ENCODE measurements at regions not wholly inside any gene's neighbourhood (a gene's known extent, or its start where the extent isn't known, plus 50 kb on each side); places are given as distances from the start of the nearest gene placed in this dataset.

- Histone ChIP-seq H4K20me1 (ENCODE audit: insufficient read depth, low read length) (no peaks in the 10 kb centered on the region), H3K27ac (ENCODE audit: insufficient read depth, low read length) (no peak overlapping the region), H3K36me3 (ENCODE audit: control insufficient read depth, insufficient read depth, low read length) (no peaks in the 10 kb centered on the region), H2BK120ac (ENCODE audit: low read depth, low read length) (no peak overlapping the region), H3K4me3 (ENCODE audit: insufficient read depth, low read depth, low read length) (no peak overlapping the region), H2AFZ (replicated peaks; ENCODE audit: low read length, poor library complexity) (no peak overlapping the region), H3K23ac (ENCODE audit: low read depth, low read length) (no peak overlapping the region), H4K91ac (ENCODE audit: insufficient read depth, low read depth, low read length) (no peak overlapping the region), H3K79me1 (ENCODE audit: low read depth in 1 of 2, low read length in 2 of 2) (no peaks in the 10 kb centered on the region), H3K4me2 (ENCODE audit: low read depth, low read length) (no peak overlapping the region; the same call in 1 of the 2 replicates), H3K4ac (ENCODE audit: low read depth, low read length) (no peak overlapping the region), H2AK9ac (replicated peaks; ENCODE audit: low read depth, low read length, poor library complexity) (no peak overlapping the region), H3K4me1 (ENCODE audit: control insufficient read depth, insufficient read depth, low read length) (peaks cover 3% of the 10 kb centered on the region), H3K14ac (replicated peaks; ENCODE audit: low read depth, low read length) (no peak overlapping the region), H3K9ac (ENCODE audit: low read depth, low read length) (no peak overlapping the region), H3K27me3 (ENCODE audit: control insufficient read depth, insufficient read depth, low read length) (no peaks in the 10 kb centered on the region), H2BK15ac (ENCODE audit: low read depth, low read length) (no peak overlapping the region), H3K9me1 (ENCODE audit: insufficient read depth, low read length) (no peaks in the 10 kb centered on the region), H3K18ac (ENCODE audit: low read depth, low read length) (no peak overlapping the region), H3K9me3 (ENCODE audit: control insufficient read depth, insufficient read depth, low read length) (no peaks in the 10 kb centered on the region), H4K8ac (ENCODE audit: low read depth in 2 of 2, low read length in 2 of 2) (no peak overlapping the region), H2BK5ac (ENCODE audit: low read depth, low read length, poor library complexity, severe bottlenecking) (peak overlapping the region; percentile 46), H2AK5ac (ENCODE audit: low read depth, low read length) (no peak overlapping the region), H4K5ac (ENCODE audit: low read depth, low read length) (no peak overlapping the region), H3K56ac (ENCODE audit: extremely low read depth, insufficient read depth, low read length) (no peak overlapping the region), H2BK20ac (ENCODE audit: low read depth, low read length) (no peak overlapping the region)
- intact Hi-C loops (cut with micrococcal nuclease) (no loop called here), in situ Hi-C loops (cut with MboI; ENCODE audit: low sequenced_read_pairs) (no loop called here), dilution Hi-C loops (cut with HindIII; ENCODE audit: low sequenced_read_pairs, unreplicated experiment) (no loop called here)
- WGBS, 2 experiments (ENCODE audit: extremely low coverage in 2 of 2, insufficient read length in 1 of 2), result no CpG with 5 or more reads among the region's 1 CpG
- DNase-seq (peak; percentile 83), ATAC-seq (ENCODE audit: low read depth) (peak; percentile 59)
- CTCF ChIA-PET, result interaction anchor here (0.6 kb wide), 1 partner anchor 60 kb away, joined by 6 read pairs; no protein-coding TSS in a partner anchor
- peak; percentile 46; the same call in 1 of the 2 replicates for TF ChIP-seq CEBPB (IDR thresholded peaks at IDR 0.05; ENCODE audit: low read depth, low read length)
- no peak for TF ChIP-seq NFE2L2 (IDR thresholded peaks at IDR 0.05; ENCODE audit: low read depth, low read length)
- TF ChIP-seq MXI1 (IDR thresholded peaks at IDR 0.05; ENCODE audit: borderline replicate concordance, low read depth, low read length), result no peak
- POLR2A ChIA-PET (ENCODE audit: unreplicated experiment), result interaction anchor here (0.5 to 0.7 kb wide), 2 partner anchors 32 to 40 kb away, joined by 5 to 6 read pairs; no protein-coding TSS in a partner anchor
- BruUV-seq (replicated peaks), result no TSS peak
These were observed 131.1 kb upstream of the CNTLN start for GRCh38 chr9:17003576-17004240.

All from IMR-90 (cell line).